ENCODE measurements at regions not wholly inside any gene's neighbourhood (a gene's known extent, or its start where the extent isn't known, plus 50 kb on each side); places are given as distances from the start of the nearest gene placed in this dataset.

DNA sequence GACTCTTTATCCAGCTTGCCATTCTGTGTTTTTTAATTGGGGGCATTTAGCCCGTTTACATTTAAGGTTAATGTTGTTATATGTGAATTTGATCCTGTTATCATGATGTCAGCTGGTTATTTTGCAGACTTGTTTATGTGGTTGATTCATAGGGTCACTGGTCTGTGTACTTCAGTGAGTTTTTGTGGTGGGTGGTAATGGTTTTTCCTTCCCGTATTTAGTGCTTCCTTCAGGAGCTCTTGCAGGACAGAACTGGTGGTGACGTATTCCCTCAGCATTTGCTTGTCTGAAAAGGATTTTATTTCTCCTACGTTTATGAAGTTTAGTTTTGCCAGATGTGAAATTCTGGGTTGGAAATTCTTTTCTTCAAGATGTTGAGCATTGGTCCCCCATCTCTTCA, 381.1 kb downstream of the MAN2A1 start:
- TF ChIP-seq, protein P1, sequence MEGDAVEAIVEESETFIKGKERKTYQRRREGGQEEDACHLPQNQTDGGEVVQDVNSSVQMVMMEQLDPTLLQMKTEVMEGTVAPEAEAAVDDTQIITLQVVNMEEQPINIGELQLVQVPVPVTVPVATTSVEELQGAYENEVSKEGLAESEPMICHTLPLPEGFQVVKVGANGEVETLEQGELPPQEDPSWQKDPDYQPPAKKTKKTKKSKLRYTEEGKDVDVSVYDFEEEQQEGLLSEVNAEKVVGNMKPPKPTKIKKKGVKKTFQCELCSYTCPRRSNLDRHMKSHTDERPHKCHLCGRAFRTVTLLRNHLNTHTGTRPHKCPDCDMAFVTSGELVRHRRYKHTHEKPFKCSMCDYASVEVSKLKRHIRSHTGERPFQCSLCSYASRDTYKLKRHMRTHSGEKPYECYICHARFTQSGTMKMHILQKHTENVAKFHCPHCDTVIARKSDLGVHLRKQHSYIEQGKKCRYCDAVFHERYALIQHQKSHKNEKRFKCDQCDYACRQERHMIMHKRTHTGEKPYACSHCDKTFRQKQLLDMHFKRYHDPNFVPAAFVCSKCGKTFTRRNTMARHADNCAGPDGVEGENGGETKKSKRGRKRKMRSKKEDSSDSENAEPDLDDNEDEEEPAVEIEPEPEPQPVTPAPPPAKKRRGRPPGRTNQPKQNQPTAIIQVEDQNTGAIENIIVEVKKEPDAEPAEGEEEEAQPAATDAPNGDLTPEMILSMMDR (IDR thresholded peaks at IDR 0.05; ENCODE audit: insufficient read depth, low read length): no peak
- TF ChIP-seq POLR2AphosphoS5 (IDR thresholded peaks at IDR 0.05; ENCODE audit: low read depth): no peak
- TF ChIP-seq, protein P2, sequence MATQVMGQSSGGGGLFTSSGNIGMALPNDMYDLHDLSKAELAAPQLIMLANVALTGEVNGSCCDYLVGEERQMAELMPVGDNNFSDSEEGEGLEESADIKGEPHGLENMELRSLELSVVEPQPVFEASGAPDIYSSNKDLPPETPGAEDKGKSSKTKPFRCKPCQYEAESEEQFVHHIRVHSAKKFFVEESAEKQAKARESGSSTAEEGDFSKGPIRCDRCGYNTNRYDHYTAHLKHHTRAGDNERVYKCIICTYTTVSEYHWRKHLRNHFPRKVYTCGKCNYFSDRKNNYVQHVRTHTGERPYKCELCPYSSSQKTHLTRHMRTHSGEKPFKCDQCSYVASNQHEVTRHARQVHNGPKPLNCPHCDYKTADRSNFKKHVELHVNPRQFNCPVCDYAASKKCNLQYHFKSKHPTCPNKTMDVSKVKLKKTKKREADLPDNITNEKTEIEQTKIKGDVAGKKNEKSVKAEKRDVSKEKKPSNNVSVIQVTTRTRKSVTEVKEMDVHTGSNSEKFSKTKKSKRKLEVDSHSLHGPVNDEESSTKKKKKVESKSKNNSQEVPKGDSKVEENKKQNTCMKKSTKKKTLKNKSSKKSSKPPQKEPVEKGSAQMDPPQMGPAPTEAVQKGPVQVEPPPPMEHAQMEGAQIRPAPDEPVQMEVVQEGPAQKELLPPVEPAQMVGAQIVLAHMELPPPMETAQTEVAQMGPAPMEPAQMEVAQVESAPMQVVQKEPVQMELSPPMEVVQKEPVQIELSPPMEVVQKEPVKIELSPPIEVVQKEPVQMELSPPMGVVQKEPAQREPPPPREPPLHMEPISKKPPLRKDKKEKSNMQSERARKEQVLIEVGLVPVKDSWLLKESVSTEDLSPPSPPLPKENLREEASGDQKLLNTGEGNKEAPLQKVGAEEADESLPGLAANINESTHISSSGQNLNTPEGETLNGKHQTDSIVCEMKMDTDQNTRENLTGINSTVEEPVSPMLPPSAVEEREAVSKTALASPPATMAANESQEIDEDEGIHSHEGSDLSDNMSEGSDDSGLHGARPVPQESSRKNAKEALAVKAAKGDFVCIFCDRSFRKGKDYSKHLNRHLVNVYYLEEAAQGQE (IDR thresholded peaks at IDR 0.05; ENCODE audit: insufficient replicate concordance, low read depth): no peak
- no peak for TF ChIP-seq SPI1 (IDR thresholded peaks at IDR 0.05; ENCODE audit: borderline replicate concordance, low read depth)
- no peak for TF ChIP-seq GABPA (IDR thresholded peaks at IDR 0.05; ENCODE audit: low read depth)
- DNase-seq (ENCODE audit: low read depth in 1 of 2, low spot score in 1 of 2): no peak
- no peak overlapping the region for H3K27ac ChIP-seq (replicated peaks)
- H3K4me3 ChIP-seq (replicated peaks; ENCODE audit: insufficient read depth, low read length): no peak overlapping the region
- no peaks in the 10 kb centered on the region for H3K27me3 ChIP-seq (ENCODE audit: insufficient read depth, poor library complexity, severe bottlenecking)

DNA sequence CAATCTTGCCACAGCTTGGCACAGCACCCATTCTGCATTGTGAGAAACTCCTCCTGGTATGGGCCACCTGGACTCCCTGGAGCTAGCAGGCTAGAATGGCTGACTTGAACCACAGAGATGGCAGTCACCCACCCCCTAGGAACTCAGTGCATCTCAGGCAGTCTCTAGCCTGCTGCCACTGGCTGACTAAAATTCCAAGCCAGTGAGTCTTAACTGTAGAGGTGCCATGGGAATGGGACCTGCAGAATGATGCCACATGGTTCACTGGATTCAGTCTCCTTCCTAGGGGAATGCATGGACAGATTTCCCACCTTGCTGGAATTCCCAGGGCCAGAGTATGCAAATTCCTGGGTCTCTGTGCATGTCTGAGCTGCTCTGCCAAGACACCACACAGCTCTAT, 382.9 kb downstream of the MAN2A1 start:
- no peak overlapping the region for H3K27ac ChIP-seq (replicated peaks)
- no peaks in the 10 kb centered on the region for H3K27me3 ChIP-seq (ENCODE audit: insufficient read depth, poor library complexity, severe bottlenecking)
- no peak for TF ChIP-seq POLR2AphosphoS5 (IDR thresholded peaks at IDR 0.05; ENCODE audit: low read depth)
- no peak for TF ChIP-seq SPI1 (IDR thresholded peaks at IDR 0.05; ENCODE audit: borderline replicate concordance, low read depth)
- no peak for TF ChIP-seq GABPA (IDR thresholded peaks at IDR 0.05; ENCODE audit: low read depth)
- TF ChIP-seq, protein P2 (IDR thresholded peaks at IDR 0.05; ENCODE audit: insufficient replicate concordance, low read depth): no peak
- TF ChIP-seq, protein P1 (IDR thresholded peaks at IDR 0.05; ENCODE audit: insufficient read depth, low read length): no peak
- no peak for DNase-seq (ENCODE audit: low read depth in 1 of 2, low spot score in 1 of 2)
- no peak overlapping the region for H3K4me3 ChIP-seq (replicated peaks; ENCODE audit: insufficient read depth, low read length)

DNA sequence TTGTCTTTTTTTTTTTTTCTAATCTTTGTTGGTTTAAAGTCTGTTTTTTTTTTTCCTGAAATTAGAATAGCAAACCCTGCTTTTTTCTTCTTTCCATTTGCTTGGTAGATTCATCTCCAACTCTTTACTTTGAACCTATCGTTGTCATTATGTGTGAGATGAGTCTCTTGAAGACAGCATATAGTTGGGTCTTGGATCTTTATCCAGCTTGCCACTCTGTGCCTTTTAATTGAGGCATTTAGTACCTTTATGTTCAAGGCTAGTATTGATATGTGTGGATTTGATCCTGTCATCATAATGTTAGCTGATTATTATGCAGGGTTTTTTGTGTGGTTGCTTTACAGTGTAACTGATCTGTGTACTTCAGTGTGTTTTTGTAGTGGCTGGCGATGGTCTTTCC, 383.8 kb downstream of the MAN2A1 start:
- TF ChIP-seq, protein P2 (IDR thresholded peaks at IDR 0.05; ENCODE audit: insufficient replicate concordance, low read depth): no peak
- TF ChIP-seq GABPA (IDR thresholded peaks at IDR 0.05; ENCODE audit: low read depth) (no peak), SPI1 (IDR thresholded peaks at IDR 0.05; ENCODE audit: borderline replicate concordance, low read depth) (no peak), POLR2AphosphoS5 (IDR thresholded peaks at IDR 0.05; ENCODE audit: low read depth) (no peak)
- TF ChIP-seq, protein P1 (IDR thresholded peaks at IDR 0.05; ENCODE audit: insufficient read depth, low read length): no peak
- no peak for DNase-seq (ENCODE audit: low read depth in 1 of 2, low spot score in 1 of 2)
- no peaks in the 10 kb centered on the region for H3K27me3 ChIP-seq (ENCODE audit: insufficient read depth, poor library complexity, severe bottlenecking)
- no peak overlapping the region for H3K27ac ChIP-seq (replicated peaks)
- H3K4me3 ChIP-seq (replicated peaks; ENCODE audit: insufficient read depth, low read length): no peak overlapping the region
